ENCODE measurements at regions not wholly inside any gene's neighbourhood (a gene's known extent, or its start where the extent isn't known, plus 50 kb on each side); places are given as distances from the start of the nearest gene placed in this dataset.

GRCh38 chr12:115213118-115213517, 529.1 kb upstream of the TBX3 start:
- H3K9ac ChIP-seq (ENCODE audit: low read length), result no peak overlapping the region
- no peaks in the 10 kb centered on the region for H4K20me1 ChIP-seq (ENCODE audit: insufficient read depth)
- H3K4me3 ChIP-seq (ENCODE audit: low read length), result no peak overlapping the region
- H3K9me3 ChIP-seq (ENCODE audit: low read length), result no peaks in the 10 kb centered on the region
- H3K36me3 ChIP-seq (ENCODE audit: insufficient read depth, low read length), result no peaks in the 10 kb centered on the region
- no peak overlapping the region for H3K4me2 ChIP-seq (ENCODE audit: low read length)
- TF ChIP-seq REST (IDR thresholded peaks at IDR 0.05; ENCODE audit: borderline replicate concordance), result no peak
- TF ChIP-seq EZH2 (IDR thresholded peaks at IDR 0.05; ENCODE audit: borderline replicate concordance, insufficient read depth, low read length, poor library complexity, severe bottlenecking), result no peak
- no peak for TF ChIP-seq MXI1 (conservative IDR thresholded peaks at IDR 0.05; ENCODE audit: poor library complexity, severe bottlenecking)
- no peak for TF ChIP-seq RAD21 (conservative IDR thresholded peaks at IDR 0.05)
- no peak for TF ChIP-seq TAF1 (IDR thresholded peaks at IDR 0.05; ENCODE audit: low read depth)
- no peak for TF ChIP-seq SMC3 (conservative IDR thresholded peaks at IDR 0.05; ENCODE audit: poor library complexity)
- no peak for TF ChIP-seq EP300 (conservative IDR thresholded peaks at IDR 0.05; ENCODE audit: poor library complexity, severe bottlenecking)
- TF ChIP-seq POLR2AphosphoS5 (IDR thresholded peaks at IDR 0.05), result no peak
- TF ChIP-seq CTCF (IDR thresholded peaks at IDR 0.05; ENCODE audit: poor library complexity, severe bottlenecking), result no peak
- H3K9me2 ChIP-seq (ENCODE audit: insufficient read depth, low read length), result no peaks in the 10 kb centered on the region
- no peaks in the 10 kb centered on the region for H3F3A ChIP-seq (ENCODE audit: insufficient read depth, low read length, poor library complexity, severe bottlenecking)
- H2AFZ ChIP-seq (ENCODE audit: low read depth, low read length), result no peak overlapping the region
- H3K27ac ChIP-seq (ENCODE audit: low read length), result no peak overlapping the region
- no peaks in the 10 kb centered on the region for H3K27me3 ChIP-seq (ENCODE audit: insufficient read depth, low read depth, low read length)
- H3K79me2 ChIP-seq (replicated peaks; ENCODE audit: insufficient read depth, low read length), result no peaks in the 10 kb centered on the region

GRCh38 chr12:115212356-115212755, 528.4 kb upstream of the TBX3 start:
- Histone ChIP-seq H2AFZ (ENCODE audit: low read depth, low read length) (no peak overlapping the region), H3K27ac (ENCODE audit: low read length) (no peak overlapping the region), H3K4me2 (ENCODE audit: low read length) (no peak overlapping the region), H3K4me3 (ENCODE audit: low read length) (no peak overlapping the region), H3K9me2 (ENCODE audit: insufficient read depth, low read length) (no peaks in the 10 kb centered on the region), H3K27me3 (ENCODE audit: insufficient read depth, low read depth, low read length) (no peaks in the 10 kb centered on the region), H4K20me1 (ENCODE audit: insufficient read depth) (no peaks in the 10 kb centered on the region), H3F3A (ENCODE audit: insufficient read depth, low read length, poor library complexity, severe bottlenecking) (no peaks in the 10 kb centered on the region), H3K79me2 (replicated peaks; ENCODE audit: insufficient read depth, low read length) (no peaks in the 10 kb centered on the region), H3K9me3 (ENCODE audit: low read length) (no peaks in the 10 kb centered on the region), H3K36me3 (ENCODE audit: insufficient read depth, low read length) (no peaks in the 10 kb centered on the region), H3K9ac (ENCODE audit: low read length) (no peak overlapping the region)
- TF ChIP-seq RAD21 (conservative IDR thresholded peaks at IDR 0.05), result no peak
- TF ChIP-seq REST (IDR thresholded peaks at IDR 0.05; ENCODE audit: borderline replicate concordance), result no peak
- no peak for TF ChIP-seq EP300 (conservative IDR thresholded peaks at IDR 0.05; ENCODE audit: poor library complexity, severe bottlenecking)
- TF ChIP-seq MXI1 (conservative IDR thresholded peaks at IDR 0.05; ENCODE audit: poor library complexity, severe bottlenecking), result no peak
- no peak for TF ChIP-seq EZH2 (IDR thresholded peaks at IDR 0.05; ENCODE audit: borderline replicate concordance, insufficient read depth, low read length, poor library complexity, severe bottlenecking)
- TF ChIP-seq SMC3 (conservative IDR thresholded peaks at IDR 0.05; ENCODE audit: poor library complexity), result no peak
- TF ChIP-seq TAF1 (IDR thresholded peaks at IDR 0.05; ENCODE audit: low read depth), result no peak
- TF ChIP-seq POLR2AphosphoS5 (IDR thresholded peaks at IDR 0.05), result no peak
- no peak for TF ChIP-seq CTCF (IDR thresholded peaks at IDR 0.05; ENCODE audit: poor library complexity, severe bottlenecking)
